ENCODE measurements at regions not wholly inside any gene's neighbourhood (a gene's known extent, or its start where the extent isn't known, plus 50 kb on each side); places are given as distances from the start of the nearest gene placed in this dataset.
"Not testable (repeated sequence)": the region's sequence is repeated elsewhere in the genome, so short reads cannot be mapped to it uniquely, and the experiment has no call there.

DNA sequence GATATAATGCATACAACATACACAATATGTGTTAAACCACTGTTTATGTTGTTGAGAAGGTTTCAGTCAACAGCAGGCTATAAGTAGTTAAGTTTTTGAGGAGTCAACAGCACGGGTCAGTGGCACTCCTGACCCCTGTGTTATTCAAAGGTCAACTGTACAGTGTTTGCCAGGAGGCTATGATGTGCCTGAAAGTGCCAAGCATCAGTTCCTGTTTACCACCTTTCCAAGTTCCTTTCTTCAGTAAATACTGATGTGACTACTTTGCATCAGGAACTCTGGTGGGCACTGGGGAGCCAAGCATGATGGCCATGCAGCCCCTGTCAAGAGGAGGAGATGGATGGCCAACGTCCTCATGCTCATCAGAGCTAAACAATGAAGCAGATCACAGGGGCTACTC is 224.4 kb upstream of the EXOC2 start:
- no peak for DNase-seq (ENCODE audit: extremely low read depth, low read depth, low spot score)

DNA sequence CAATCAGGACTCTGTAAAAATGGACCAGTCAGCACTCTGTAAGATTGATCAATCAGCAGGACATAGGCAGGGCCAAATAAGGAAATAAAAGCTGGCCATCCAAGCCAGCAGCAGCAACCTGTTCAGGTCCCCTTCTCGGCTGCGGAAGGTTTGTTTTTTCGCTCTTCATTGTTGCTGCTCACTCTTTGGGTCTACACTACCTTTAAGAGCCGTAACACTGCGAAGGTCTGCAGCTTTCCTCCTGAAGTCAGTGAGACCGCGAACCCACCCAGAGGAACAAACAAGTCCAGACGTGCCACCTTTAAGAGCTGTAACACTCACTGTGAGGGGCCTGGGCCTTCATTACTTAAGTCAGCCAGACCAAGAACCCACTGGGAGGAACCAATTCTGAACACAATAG is 223.2 kb upstream of the EXOC2 start:
- no peak for DNase-seq (ENCODE audit: extremely low read depth, low read depth, low spot score)

DNA sequence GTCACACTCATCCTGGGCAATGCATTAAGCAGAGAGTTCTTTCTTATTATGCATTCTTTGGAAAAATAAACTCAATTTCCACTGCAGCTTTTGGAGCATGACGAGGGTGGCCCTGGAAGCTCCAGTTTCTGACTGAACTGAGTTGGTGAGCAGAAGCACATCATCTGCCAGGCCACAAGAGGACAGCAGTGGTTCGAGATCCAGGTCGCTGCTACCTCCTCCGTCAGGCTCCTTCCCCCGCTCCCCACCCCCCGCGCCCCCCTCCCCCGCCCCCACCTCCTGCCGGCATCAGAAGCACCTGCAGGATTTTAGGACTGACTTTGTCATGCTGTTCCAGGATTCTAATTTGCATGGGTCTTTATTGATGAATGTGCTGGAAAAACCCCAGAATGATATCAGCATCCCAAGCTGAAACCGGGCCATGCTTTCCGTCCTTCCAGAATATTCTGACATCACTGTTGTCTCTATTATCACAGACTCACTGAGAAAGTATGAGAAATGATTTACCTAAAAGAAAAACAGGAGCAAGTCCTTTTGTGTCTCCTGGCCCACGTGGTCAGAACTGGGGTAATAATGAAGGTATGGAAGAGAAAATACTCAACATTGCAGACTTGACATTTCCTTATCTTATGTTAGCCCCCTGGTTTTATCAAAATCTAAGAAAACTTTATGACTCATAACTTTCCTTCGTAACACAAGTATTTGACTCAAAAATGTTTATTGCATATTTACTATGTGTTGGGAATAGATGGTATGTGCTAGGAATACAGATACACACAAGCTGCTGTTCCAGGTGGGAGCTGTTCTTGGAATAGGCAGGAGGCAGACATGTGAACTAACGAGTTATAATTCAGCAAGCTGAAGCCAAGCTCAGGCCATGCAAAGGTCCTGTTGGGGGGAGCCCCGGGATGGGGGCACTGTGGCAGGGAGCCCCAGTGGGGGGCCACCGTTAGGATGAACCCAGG is 220.2 kb upstream of the EXOC2 start:
- DNase-seq (ENCODE audit: extremely low read depth, low read depth, low spot score), result no peak

DNA sequence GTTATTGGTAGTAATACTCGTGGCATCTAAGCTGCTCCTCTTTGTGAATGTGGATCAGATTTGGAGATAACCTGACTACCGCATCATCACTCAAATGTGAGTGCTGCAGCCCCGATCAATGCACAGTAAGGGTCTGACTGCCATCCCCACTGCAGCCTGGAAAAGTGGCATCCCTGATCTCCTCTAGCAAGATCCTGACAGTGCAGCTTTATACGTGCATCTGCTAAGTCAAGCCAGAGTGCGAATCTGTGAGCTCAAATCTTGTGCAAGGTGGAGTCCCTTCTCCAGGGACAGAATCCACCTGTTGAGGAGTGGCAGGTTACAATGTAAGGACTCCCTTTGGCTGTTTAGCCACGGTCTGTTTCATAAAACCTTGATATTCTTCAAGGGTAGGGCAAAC is 215.0 kb upstream of the EXOC2 start:
- DNase-seq (ENCODE audit: extremely low read depth, low read depth, low spot score), result no peak

DNA sequence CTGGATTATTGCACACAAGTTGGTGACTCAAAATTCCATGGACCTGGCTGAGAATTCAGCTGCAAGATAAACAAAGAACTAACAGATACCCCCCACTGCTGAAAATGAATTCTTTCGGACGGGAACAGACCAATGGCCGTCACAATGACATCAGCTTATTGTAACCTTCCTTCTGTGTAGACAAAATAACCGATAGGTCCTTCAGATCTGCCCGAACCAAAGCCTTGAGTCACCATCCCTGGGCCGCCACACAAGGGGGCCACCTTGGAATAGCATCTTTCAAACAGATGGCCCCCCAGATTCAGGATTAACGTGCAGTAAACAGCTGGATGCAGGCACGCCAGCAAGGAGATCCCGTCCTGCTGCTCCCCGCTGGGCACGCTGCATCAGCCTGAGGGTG is 214.0 kb upstream of the EXOC2 start:
- no peak for DNase-seq (ENCODE audit: extremely low read depth, low read depth, low spot score)

DNA sequence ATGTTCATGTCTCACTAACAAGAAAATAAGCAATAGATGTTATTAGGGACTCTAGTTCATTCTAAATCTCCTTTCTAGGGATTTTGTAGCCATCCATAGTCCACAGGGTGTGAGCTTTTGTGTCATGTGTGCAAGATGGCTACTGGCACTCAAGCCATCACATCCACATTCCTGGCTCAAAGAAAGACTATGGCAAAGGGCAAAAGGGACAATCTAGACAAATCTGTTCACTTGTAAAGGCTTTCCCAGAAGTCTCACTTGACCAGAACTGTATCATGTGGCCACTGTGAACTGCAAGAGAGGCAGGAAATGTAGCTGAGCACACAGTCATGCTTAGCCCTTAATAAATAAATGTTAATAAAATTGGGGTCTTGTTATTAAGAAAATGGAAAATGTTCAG is 212.6 kb upstream of the EXOC2 start:
- DNase-seq (ENCODE audit: extremely low read depth, low read depth, low spot score), result no peak

DNA sequence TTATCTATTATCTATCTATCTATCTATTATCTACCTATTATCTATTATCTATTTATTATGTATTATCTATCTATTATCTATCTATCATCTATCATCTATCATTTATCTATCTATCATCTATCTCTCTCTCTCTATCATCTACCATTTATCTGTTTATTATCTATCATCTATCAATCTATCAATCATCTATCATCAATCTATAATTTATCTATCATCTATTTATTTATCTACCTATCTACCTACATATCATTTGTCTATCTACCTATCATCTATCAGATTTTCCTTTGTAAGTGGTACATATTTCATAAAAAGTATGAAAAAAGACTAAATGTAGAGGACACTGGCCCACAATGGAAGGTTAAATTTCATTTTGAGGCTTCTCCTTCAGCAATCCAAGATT is 212.1 kb upstream of the EXOC2 start:
- no peak for DNase-seq (ENCODE audit: extremely low read depth, low read depth, low spot score)

DNA sequence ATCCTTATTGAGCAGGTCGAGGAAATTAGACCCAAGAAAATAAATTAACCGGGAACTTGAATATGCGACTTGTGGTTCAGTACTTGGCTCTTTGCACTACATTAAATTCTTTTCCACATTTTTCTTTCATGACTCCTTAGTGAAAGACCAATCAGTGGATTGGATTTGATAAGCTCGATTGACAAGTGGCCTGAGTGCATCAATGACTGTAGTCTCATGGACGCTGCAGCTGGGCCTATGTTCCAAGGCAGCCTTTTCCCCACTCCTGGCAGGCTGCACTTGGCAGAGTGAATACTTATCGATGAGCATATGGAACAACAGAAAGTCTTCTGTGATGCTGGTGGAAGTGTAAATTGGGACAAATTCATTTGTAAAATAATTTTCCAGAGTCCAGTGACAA is 210.8 kb upstream of the EXOC2 start:
- no peak for DNase-seq (ENCODE audit: extremely low read depth, low read depth, low spot score)

DNA sequence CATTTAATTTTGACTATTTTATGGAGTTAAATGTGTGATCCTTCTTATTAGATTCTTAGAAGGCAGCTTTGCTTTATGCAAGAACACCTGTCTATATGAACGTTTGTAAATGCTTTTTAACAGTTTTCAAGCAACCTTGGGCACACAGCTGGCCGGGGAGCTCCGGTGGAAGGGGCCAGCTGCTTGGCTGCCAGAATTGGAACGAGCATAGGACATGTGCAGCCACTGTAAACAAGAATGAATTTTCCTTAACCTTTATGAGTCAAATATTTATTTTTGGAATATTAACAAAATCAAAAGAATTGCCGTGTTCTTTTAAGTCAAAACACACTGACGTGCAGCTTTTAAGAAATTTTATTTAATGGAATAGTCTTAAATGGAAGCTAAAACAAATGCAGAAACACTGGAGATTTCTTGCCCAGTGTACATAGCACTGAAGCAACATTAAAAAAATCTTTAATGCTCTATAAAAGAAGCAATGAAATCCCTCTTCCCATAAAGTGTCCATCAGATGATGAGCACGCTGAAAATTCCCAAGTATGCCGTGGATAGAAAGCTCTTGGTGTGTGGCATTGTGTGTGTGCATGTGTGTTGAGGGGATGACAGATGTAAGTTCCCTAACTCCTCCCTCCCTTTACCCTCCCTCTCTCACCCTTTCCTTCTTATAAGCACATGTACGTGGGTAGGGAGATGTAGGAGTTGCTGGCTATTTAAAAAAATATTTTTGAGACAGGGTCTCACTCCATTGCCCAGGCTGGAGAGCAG is 208.9 kb upstream of the EXOC2 start:
- DNase-seq (ENCODE audit: extremely low read depth, low read depth, low spot score), result no peak

DNA sequence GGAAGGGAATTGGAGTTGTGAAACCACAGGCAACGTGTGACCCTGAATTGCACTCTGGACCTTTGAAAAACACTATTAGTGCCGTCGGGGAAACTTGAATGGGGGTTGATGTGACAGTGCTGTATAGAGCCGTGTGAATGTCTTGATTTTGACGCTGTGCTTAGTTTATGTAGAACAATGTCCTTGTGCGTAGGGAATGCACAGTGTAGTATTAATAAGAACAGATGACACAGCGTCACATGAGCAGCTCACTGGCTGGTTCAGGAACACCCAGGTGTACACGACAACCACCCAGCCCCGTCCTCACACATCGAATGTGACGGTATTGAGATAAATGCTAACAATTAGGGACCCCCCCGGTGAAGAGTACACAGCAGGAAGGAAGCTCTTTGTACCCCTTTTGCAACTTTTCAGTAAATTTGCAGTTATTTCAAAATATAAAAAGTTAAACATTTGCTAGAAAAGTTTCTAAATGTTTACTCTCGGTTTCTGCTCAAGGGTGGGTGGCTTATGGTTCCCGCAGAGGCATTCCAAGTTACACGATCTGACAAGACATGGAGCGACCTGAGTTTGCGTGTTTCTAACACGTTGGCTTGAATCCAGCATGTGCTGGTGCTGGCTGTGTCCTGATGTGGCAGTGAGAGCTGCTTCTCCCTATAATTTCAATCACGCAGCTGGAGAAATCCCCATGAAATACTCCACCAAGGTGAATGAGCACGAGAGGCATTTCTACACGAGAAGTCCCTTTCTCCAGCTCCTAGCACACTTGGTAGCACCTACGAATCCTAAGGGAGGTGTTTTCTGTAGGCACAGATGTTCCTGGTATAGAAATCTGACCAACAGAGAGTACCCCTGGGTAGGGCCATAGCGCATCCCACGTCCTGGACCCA is 208.0 kb upstream of the EXOC2 start:
- DNase-seq (ENCODE audit: extremely low read depth, low read depth, low spot score), result no peak

DNA sequence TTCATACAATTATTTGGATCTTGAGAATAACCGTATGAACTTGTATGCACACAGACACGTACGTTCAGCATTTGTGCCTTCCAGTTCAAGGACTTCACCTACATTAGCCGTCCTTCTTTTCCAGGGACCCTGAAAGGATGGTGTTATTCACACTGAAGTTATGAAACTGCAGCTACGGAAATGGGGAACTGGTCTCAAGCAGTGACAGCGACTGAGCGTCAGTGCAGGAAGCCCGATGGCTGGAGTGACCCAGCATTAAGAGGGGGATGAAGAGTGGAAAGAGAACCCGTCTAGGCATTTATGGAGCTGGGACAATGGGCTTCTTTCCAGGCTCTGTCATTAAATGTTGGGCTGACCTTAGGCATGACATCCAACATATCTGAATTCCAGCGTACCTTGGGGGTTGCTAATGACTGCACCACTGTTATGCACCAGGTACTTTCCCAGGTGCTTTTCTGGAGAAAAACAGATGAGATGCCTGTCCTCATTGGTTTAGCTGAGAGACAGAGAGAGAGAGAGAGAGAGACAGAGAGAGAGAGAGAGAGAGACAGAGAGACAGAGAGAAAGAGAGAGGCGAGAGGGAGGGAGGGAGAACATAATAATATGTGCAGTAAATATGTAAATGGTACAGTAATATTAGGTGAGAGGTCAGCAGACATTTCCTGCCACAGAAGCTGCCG is 204.7 kb upstream of the EXOC2 start:
- DNase-seq (ENCODE audit: extremely low read depth, low read depth, low spot score), result no peak

DNA sequence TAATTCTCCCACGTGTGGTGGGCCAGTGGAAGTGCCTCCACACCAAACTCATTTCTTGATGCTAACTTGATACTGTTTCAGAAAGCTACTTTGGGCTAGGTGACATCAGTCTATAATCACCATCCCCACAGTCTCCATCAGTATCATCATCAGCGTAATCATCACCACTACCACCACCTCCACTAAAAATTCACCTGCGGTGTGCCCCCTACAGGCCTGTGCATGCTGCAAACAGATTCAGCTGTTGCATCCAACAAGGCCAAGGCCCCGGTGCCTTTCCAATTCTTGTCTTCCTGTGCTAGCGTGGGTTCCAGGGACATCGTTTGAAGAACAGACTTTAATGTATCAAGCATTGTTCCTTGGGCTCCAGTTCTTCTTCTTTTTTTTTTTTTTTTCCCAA is 201.3 kb upstream of the EXOC2 start:
- DNase-seq (ENCODE audit: extremely low read depth, low read depth, low spot score), result no peak

DNA sequence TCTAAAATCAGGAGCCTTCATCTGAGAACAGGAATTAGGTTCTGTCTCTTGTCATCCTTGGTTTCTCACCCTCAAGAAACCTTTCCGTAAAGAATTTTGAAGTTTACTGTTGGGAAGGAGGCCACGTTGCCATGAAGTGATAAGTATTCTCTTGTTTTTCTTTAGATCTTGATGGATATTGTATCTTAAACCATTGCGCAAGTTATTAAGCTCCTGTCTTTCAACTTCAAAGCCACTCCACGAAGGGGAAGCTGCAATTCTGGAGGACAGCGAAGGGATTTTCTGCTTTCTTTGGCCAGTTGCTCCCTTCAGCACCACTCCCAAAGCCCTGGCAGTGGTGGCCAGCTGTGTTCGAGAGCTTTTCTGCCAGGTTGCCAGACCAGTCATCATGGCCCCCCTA is 198.1 kb upstream of the EXOC2 start:
- no peak for DNase-seq (ENCODE audit: extremely low read depth, low read depth, low spot score)

DNA sequence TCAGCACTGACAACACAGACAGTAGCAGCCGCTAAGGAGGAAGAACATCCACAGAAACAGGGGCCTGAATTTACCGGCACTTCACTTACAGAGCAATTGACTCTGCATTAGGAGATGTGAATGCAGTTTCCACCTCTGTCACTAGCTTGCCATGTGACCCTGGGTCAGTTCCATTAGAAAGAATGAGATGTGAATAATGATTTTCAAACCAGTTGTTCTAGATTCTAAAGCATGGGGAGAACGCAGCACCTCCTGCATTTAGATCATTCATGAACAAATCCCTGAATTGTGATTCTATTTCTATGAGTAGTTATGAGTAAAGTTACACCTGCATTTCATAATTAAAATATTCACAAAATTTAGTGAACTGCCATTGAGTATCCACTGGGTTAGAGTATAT is 197.3 kb upstream of the EXOC2 start:
- no peak for DNase-seq (ENCODE audit: extremely low read depth, low read depth, low spot score)

DNA sequence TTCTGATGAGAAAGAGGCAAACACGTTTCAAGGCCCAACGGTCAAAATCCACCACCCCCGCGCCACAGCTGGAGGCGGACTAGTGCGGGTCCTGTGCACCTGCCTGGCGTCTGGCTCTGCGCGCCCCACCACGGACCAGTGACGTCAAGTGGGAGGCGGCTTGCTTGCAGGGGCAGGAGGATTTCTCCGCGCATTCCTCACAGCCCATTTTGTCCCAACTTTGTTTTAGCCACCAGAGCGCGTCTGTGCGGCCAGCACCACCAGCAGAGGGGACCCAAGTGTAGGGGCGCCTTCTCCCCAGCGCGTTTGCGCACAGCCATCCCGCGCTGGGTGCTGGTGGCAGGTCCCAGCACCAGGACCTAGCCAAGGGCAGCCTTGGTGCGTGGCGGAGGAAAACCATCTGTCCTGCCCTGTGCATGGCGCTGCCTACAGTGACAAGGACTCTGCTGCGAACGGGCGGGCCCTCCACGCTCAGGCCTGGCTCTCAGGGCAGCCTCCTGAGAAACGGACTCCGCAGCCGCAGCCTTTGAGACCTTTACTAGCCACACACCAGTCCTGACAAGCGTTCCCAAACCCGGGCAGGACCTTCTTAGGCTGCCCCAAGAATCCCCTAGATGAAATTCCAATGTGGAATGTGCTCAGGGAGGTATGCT is 194.8 kb upstream of the EXOC2 start:
- no peak for DNase-seq (ENCODE audit: extremely low read depth, low read depth, low spot score)

DNA sequence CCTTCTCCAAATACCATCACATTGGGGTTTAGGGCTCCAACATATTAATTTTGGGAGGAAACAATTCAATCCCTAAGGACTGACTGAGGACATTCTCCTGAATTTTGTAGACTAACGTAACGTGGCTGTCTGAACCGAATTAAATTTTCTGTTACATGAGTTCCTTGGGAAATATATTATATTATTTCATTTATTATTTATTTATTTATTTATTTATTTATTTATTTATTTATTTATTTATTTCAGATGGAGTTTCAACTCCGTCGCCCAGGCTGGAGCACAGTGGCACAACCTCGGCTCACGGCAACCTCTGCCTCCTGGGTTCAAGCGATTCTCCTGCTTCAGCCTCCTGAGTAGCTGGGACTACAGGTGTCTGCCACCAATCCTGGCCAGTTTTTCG is 193.2 kb upstream of the EXOC2 start:
- DNase-seq (ENCODE audit: extremely low read depth, low read depth, low spot score), result not testable (repeated sequence)

DNA sequence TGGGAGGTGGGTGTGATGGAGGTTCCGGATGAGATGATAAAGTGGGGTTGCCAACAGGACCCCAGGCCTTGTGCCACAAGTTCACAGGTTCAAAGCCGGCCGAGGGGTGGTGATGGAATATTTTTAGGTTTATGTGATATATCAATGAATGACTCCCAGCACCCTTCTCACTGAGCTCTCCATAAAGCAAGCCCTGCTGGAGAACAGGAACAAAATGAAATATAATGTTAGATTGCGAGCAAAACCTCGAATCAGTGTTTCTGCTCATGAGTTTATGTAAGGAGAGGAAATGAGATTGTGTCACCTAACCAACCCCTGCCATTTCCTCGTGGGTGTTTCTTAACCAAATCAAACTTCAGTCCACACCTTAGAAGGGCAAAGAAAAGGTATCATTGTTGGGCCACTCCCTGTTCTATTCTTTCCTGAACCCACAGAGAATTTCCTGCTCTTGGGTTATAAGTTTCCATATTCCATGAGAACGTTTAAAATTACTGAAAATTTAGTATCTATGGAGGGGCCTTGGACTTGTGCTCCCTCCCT is 192.2 kb upstream of the EXOC2 start:
- no peak for DNase-seq (ENCODE audit: extremely low read depth, low read depth, low spot score)

DNA sequence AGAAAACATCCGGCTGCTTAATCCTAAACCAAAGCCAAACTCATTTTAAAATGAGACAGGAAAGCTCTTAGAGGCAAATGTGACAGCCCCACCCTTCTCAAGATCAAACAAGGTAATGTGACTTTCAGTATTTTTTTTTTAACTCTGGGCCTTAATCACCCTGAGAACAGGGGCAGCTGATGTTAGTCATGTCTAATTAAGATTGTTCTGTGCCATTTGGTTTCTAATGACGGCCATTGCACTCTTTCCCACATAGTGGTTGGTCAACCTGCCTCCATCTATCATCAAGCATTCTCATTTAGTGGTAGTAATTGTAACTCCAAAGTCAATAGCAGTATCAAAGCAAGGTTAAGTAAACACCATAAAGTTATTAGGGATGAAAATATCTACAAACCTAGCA is 191.6 kb upstream of the EXOC2 start:
- no peak for DNase-seq (ENCODE audit: extremely low read depth, low read depth, low spot score)

DNA sequence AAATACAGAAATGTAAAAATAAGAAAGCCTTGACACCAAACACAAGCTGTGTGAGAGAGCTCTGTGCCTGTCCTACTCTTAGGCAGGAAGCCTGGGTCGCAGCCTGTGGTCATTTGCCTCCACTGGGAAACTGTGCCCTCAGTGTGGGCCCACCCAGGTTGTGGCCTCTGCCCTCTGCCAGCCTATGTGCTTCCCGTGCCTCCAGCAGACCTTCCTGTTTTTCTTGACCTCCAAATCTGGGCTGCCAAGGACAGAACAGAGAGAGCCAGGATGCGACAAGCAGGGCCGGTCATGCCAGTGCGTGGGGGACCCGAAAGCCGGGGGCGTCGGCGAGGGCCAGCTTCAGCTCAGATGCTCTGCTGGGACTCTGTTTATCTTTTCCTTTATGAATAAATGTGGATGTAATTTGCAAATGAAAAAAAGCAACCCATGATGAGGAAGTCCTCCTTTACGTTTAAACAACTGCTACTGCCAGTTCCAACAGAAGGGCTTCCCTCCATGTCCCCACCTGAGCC is 189.2 kb upstream of the EXOC2 start:
- DNase-seq (ENCODE audit: extremely low read depth, low read depth, low spot score), result no peak

DNA sequence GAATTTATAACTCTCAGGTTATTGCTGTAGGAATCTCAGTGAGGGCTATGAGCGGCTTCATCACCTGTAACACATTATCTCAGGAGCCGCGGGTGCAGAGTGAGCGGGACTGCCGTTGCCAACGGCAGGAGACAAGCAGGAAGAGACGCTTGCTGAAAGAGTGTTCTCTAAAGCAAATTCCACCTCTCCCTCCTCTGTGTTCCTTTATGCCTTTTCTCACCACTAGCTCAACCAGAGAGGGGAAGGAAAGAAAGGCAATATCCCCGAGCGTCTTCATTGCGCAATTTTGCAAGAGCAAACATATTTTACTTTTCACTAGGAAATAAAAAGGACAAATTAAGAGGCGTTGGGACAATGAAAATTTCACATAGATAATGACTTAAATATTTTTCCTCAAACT is 185.2 kb upstream of the EXOC2 start:
- DNase-seq (ENCODE audit: extremely low read depth, low read depth, low spot score), result no peak

Data from glomerular endothelial cell (primary cell).